WTC11 (cell line): ENCODE measurements at regions not wholly inside any gene's neighbourhood (a gene's known extent, or its start where the extent isn't known, plus 50 kb on each side); places are given as distances from the start of the nearest gene placed in this dataset.

ENCODE experiments used
- ATAC-seq: fragments of 200-7000 bp; cut with Tn5 transposase; 2 replicates; pipeline ENCODE4 v1.10.0; 2021; ENCODE audit warnings: mild to moderate bottlenecking, moderate library complexity
- CTCF ChIA-PET: fragments of 300-600 bp; sonication (Branson Sonifier 250); formaldehyde crosslinking; loops from one replicate; lab custom pipeline; 2021; ENCODE audit warnings: antibody characterized with exemption; lab: Charles Lee
- POLR2A ChIA-PET: fragments of 350-600 bp; sonication (Branson Sonifier 250); formaldehyde crosslinking; loops from one replicate; lab custom pipeline; 2021; ENCODE audit warnings: antibody characterized with exemption; lab: Charles Lee
- DNase-seq: peaks from one replicate; pipeline ENCODE4 v3.0.0; 2021; ENCODE audit warnings: low spot score
- H3K27ac Mint-ChIP-seq: 2 replicates; pipeline ENCODE4 v1.8.0; 2021; ENCODE audit warnings: mixed read lengths
- H3K27me3 Mint-ChIP-seq: 2 replicates; pipeline ENCODE4 v1.8.0; 2021; ENCODE audit warnings: low read depth, mild to moderate bottlenecking, moderate library complexity, mixed read lengths
- H3K36me3 Mint-ChIP-seq: 2 replicates; pipeline ENCODE4 v1.8.0; 2021; ENCODE audit warnings: mixed read lengths
- H3K4me1 Mint-ChIP-seq: 2 replicates; pipeline ENCODE4 v1.8.0; 2022; ENCODE audit warnings: mixed read lengths
- H3K4me3 Mint-ChIP-seq: 2 replicates; pipeline ENCODE4 v1.8.0; 2021; ENCODE audit warnings: mild to moderate bottlenecking, moderate library complexity, mixed read lengths
- H3K9me3 Mint-ChIP-seq: 2 replicates; pipeline ENCODE4 v1.8.0; 2021; ENCODE audit warnings: mixed read lengths
- ATF6 ChIP-seq: sonication (generic); formaldehyde crosslinking; IDR thresholded peaks from 2 replicates; pipeline ENCODE4 v1.8.1; 2023; ENCODE audit warnings: mild to moderate bottlenecking, missing genetic modification reagents
- CBFB ChIP-seq: sonication (generic); formaldehyde crosslinking; IDR thresholded peaks from 2 replicates; pipeline ENCODE4 v1.8.1; 2022; ENCODE audit warnings: mild to moderate bottlenecking, low read depth, missing genetic modification reagents
- CTCF ChIP-seq: fragments of 200-600 bp; IDR thresholded peaks from 2 replicates; pipeline ENCODE4 v1.8.0; 2022; ENCODE audit warnings: antibody characterized with exemption
- EMX1 ChIP-seq: fragments of 250-450 bp; sonication (Bioruptor Pico); IDR thresholded peaks from 2 replicates; pipeline ENCODE4 v1.8.0; 2021; ENCODE audit warnings: mild to moderate bottlenecking
- ETV6 ChIP-seq: sonication (generic); formaldehyde crosslinking; IDR thresholded peaks from 2 replicates; pipeline ENCODE4 v1.8.1; 2022; ENCODE audit warnings: mild to moderate bottlenecking, missing genetic modification reagents
- IRF1 ChIP-seq: sonication (generic); formaldehyde crosslinking; IDR thresholded peaks from 2 replicates; pipeline ENCODE4 v1.8.0; 2023; ENCODE audit warnings: missing genetic modification reagents
- JAZF1 ChIP-seq: fragments of 250-450 bp; sonication (Bioruptor Pico); IDR thresholded peaks from 2 replicates; pipeline ENCODE4 v1.9.0; 2021; ENCODE audit warnings: moderate library complexity, mild to moderate bottlenecking, inconsistent platforms
- MAX ChIP-seq: sonication (generic); formaldehyde crosslinking; IDR thresholded peaks from 2 replicates; pipeline ENCODE4 v1.8.0; 2022; ENCODE audit warnings: mild to moderate bottlenecking, missing genetic modification reagents
- MLX ChIP-seq: sonication (generic); formaldehyde crosslinking; IDR thresholded peaks from 2 replicates; pipeline ENCODE4 v1.8.1; 2023; ENCODE audit warnings: mild to moderate bottlenecking, missing genetic modification reagents, moderate library complexity
- NFYB ChIP-seq: sonication (generic); formaldehyde crosslinking; conservative IDR thresholded peaks from 2 replicates; pipeline ENCODE4 v1.8.0; 2022; ENCODE audit warnings: low read depth, missing genetic modification reagents
- NR1H2 ChIP-seq: sonication (generic); formaldehyde crosslinking; IDR thresholded peaks from 2 replicates; pipeline ENCODE4 v1.9.0; 2021; ENCODE audit warnings: mild to moderate bottlenecking, moderate library complexity, missing genetic modification reagents
- NR2C2 ChIP-seq: sonication (generic); formaldehyde crosslinking; IDR thresholded peaks from 2 replicates; pipeline ENCODE4 v1.8.0; 2022; ENCODE audit warnings: mild to moderate bottlenecking, missing genetic modification reagents
- SMAD3 ChIP-seq: sonication (generic); formaldehyde crosslinking; IDR thresholded peaks from 2 replicates; pipeline ENCODE4 v1.8.0; 2022; ENCODE audit warnings: missing genetic modification reagents, mild to moderate bottlenecking, borderline replicate concordance
- STAT6 ChIP-seq: sonication (generic); formaldehyde crosslinking; conservative IDR thresholded peaks from 2 replicates; pipeline ENCODE4 v1.8.1; 2023; ENCODE audit warnings: mild to moderate bottlenecking, low read depth, missing genetic modification reagents, moderate library complexity
- TCF7 ChIP-seq: sonication (generic); formaldehyde crosslinking; IDR thresholded peaks from 2 replicates; pipeline ENCODE4 v1.8.0; 2022; ENCODE audit warnings: mild to moderate bottlenecking, low read depth, missing genetic modification reagents, moderate library complexity
- TEAD1 ChIP-seq: sonication (generic); formaldehyde crosslinking; IDR thresholded peaks from 2 replicates; pipeline ENCODE4 v1.8.0; 2022; ENCODE audit warnings: mild to moderate bottlenecking, missing genetic modification reagents
- USF1 ChIP-seq: sonication (generic); formaldehyde crosslinking; IDR thresholded peaks from 2 replicates; pipeline ENCODE4 v1.8.0; 2022; ENCODE audit warnings: mild to moderate bottlenecking, missing genetic modification reagents
- ZBTB21 ChIP-seq: sonication (generic); formaldehyde crosslinking; IDR thresholded peaks from 2 replicates; pipeline ENCODE4 v1.8.1; 2023; ENCODE audit warnings: mild to moderate bottlenecking, missing genetic modification reagents, borderline replicate concordance
- ZNF263 ChIP-seq: sonication (generic); formaldehyde crosslinking; IDR thresholded peaks from 2 replicates; pipeline ENCODE4 v1.8.1; 2022; ENCODE audit warnings: low read depth, mild to moderate bottlenecking, moderate library complexity, missing genetic modification reagents
- ZNF317 ChIP-seq: sonication (generic); formaldehyde crosslinking; IDR thresholded peaks from 2 replicates; pipeline ENCODE4 v1.8.1; 2023; ENCODE audit warnings: low read depth, mild to moderate bottlenecking, moderate library complexity, missing genetic modification reagents, borderline replicate concordance

GRCh38 chr11:22920939-22921565 lies 60.8 kb upstream of the CCDC179 start:
- Mint-ChIP-seq H3K4me1 (peaks cover 27% of the 10 kb centered on the region), H3K27me3 (no peaks in the 10 kb centered on the region), H3K27ac (no peak overlapping the region), H3K36me3 (no peaks in the 10 kb centered on the region), H3K4me3 (no peak overlapping the region), H3K9me3 (no peaks in the 10 kb centered on the region)
- DNase-seq (peak; percentile 21), ATAC-seq (peak; percentile 93)
- TF ChIP-seq ETV6 (CRISPR knock-in tag) (no peak), USF1 (CRISPR knock-in tag) (no peak), JAZF1 (CRISPR knock-in tag) (no peak), CBFB (CRISPR knock-in tag) (no peak), EMX1 (CRISPR knock-in tag) (no peak), ZNF263 (CRISPR knock-in tag) (no peak)
- CTCF ChIA-PET = interaction anchor here (1.2 kb wide), 1 partner anchor 70 kb away, joined by 8 read pairs; no protein-coding TSS in a partner anchor
- POLR2A ChIA-PET = no interaction called here

- Mint-ChIP-seq H3K27ac (peak overlapping the region; percentile 21; the same call in 1 of the 2 replicates), H3K27me3 (no peaks in the 10 kb centered on the region), H3K4me1 (peaks cover 33% of the 10 kb centered on the region), H3K36me3 (no peaks in the 10 kb centered on the region), H3K9me3 (no peaks in the 10 kb centered on the region), H3K4me3 (no peak overlapping the region)
- ChIA-PET CTCF (interaction anchor here (1.0 to 1.9 kb wide), 2 partner anchors 27 to 47 kb away, joined by 3 to 7 read pairs; no protein-coding TSS in a partner anchor), POLR2A (interaction anchor here (0.5 kb wide), 1 partner anchor 87 kb away, joined by 5 read pairs; no protein-coding TSS in a partner anchor)
- DNase-seq = no peak
- no peak for TF ChIP-seq NR2C2 (CRISPR knock-in tag)
- TF ChIP-seq SMAD3 (CRISPR knock-in tag) = no peak
- TF ChIP-seq NFYB (CRISPR knock-in tag) = no peak
- TF ChIP-seq EMX1 (CRISPR knock-in tag) = no peak
- peak; percentile 81 for ATAC-seq
Observed at GRCh38 chr11:22922672-22923071, 62.4 kb upstream of the CCDC179 start.

- H3K36me3 Mint-ChIP-seq = no peaks in the 10 kb centered on the region
- H3K27me3 Mint-ChIP-seq = no peaks in the 10 kb centered on the region
- no peak overlapping the region for H3K4me3 Mint-ChIP-seq
- no peak for DNase-seq
- TF ChIP-seq TCF7 (CRISPR knock-in tag) (no peak), NR1H2 (no peak)
- POLR2A ChIA-PET = no interaction called here
- peaks cover 40% of the 10 kb centered on the region for H3K4me1 Mint-ChIP-seq
- CTCF ChIA-PET = interaction anchor here (1.9 kb wide), 1 partner anchor 47 kb away, joined by 7 read pairs; no protein-coding TSS in a partner anchor
- no peak overlapping the region for H3K27ac Mint-ChIP-seq
- no peaks in the 10 kb centered on the region for H3K9me3 Mint-ChIP-seq
- no peak for ATAC-seq
Observed at GRCh38 chr11:22923561-22923960, 63.3 kb upstream of the CCDC179 start.

GRCh38 chr11:22926341-22926740 lies 66.1 kb upstream of the CCDC179 start:
- H3K4me1 Mint-ChIP-seq = peaks cover 32% of the 10 kb centered on the region
- DNase-seq (no peak), ATAC-seq (no peak)
- H3K36me3 Mint-ChIP-seq = no peaks in the 10 kb centered on the region
- H3K9me3 Mint-ChIP-seq = no peaks in the 10 kb centered on the region
- H3K4me3 Mint-ChIP-seq = no peak overlapping the region
- POLR2A ChIA-PET = no interaction called here
- CTCF ChIA-PET = no interaction called here
- H3K27me3 Mint-ChIP-seq = no peaks in the 10 kb centered on the region
- TF ChIP-seq ATF6 (CRISPR knock-in tag) = no peak
- TF ChIP-seq CTCF = no peak
- no peak for TF ChIP-seq STAT6 (CRISPR knock-in tag)
- TF ChIP-seq IRF1 (CRISPR knock-in tag) = no peak
- no peak for TF ChIP-seq ZNF317
- no peak for TF ChIP-seq TEAD1 (CRISPR knock-in tag)
- TF ChIP-seq MLX = no peak
- TF ChIP-seq ZBTB21 = no peak
- TF ChIP-seq MAX = no peak
- H3K27ac Mint-ChIP-seq = no peak overlapping the region
